Activated naive CD8-positive, alpha-beta T cell treated with anti-CD3 and anti-CD28 coated beads, Interleukin-2, amount 10 ng/mL, durations not matched to agents 7 days and 5 days (primary cell): ENCODE measurements at regions not wholly inside any gene's neighbourhood (a gene's known extent, or its start where the extent isn't known, plus 50 kb on each side); places are given as distances from the start of the nearest gene placed in this dataset.

Source experiments
- ATAC-seq: fragments of 150-1000 bp; cut with Tn5 transposase; one replicate; pipeline ENCODE4 v1.10.0; 2021; ENCODE audit warnings: low read depth, moderate library complexity
- POLR2A ChIA-PET: fragments of 350-600 bp; sonication (Branson Sonifier 250); formaldehyde crosslinking; loops from one replicate; lab custom pipeline; 2021; ENCODE audit warnings: antibody characterized with exemption; lab: Charles Lee
- DNase-seq: peaks from one replicate; pipeline ENCODE4 v3.0.0; 2021
- H3K27ac Mint-ChIP-seq: one replicate; pipeline ENCODE4 v1.8.0; 2022; ENCODE audit warnings: mild to moderate bottlenecking, mixed read lengths
- H3K27me3 Mint-ChIP-seq: one replicate; pipeline ENCODE4 v1.8.0; 2022; ENCODE audit warnings: mild to moderate bottlenecking, moderate library complexity, mixed read lengths
- H3K36me3 Mint-ChIP-seq: one replicate; pipeline ENCODE4 v1.8.0; 2021; ENCODE audit warnings: mild to moderate bottlenecking, mixed read lengths
- H3K4me1 Mint-ChIP-seq: one replicate; pipeline ENCODE4 v1.8.0; 2021; ENCODE audit warnings: mixed read lengths
- H3K4me3 Mint-ChIP-seq: one replicate; pipeline ENCODE4 v1.8.0; 2022; ENCODE audit warnings: mild to moderate bottlenecking, moderate library complexity, mixed read lengths
- H3K9me3 Mint-ChIP-seq: one replicate; pipeline ENCODE4 v1.8.0; 2021; ENCODE audit warnings: mixed read lengths

DNA sequence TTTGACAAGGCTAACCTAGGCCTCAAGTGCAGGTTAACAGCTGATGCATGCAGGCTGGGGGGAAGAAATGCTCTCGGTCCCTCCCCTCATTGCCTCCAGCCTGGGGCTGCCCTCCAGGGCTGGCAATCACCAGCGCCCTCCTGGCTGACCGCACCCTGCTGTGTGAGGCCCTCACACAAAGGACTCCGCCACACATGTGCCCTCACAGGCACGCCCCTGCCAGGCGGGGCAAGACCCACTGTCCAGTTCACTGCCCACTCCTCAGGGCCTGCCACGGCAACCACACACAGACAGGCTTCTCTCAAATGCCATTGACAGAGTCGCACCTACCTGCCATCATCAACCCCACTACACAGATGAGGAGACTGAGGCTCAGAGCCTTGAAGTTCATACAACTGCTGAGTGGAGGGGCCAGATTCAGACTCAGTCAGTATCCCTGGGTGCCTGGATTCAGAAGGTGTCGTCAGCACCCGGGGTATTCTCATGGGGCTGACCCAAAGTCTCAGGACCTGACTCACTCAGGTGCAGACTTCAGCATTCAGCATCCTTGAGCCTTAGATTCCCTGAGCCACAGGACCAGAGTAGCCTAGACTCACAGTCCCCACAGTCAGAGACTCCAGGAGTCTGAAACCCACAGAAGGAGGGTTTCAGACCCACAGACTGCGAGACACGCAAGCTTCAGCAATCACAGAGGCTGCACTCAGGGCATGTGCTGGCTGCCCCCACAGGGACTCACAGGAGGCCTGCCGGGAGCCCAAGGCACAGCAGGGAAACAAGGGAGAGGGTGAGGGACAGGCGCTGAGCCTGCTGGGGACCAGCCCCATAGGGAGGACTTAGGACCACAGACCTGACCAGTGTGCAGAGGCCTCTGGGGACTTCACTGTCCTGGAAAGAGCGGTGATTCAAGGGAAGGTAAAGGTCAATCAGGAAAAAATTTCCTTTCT is 458.0 kb downstream of the MATN1 start:
- no peak overlapping the region for H3K27ac Mint-ChIP-seq
- POLR2A ChIA-PET = no interaction called here
- ATAC-seq (no peak), DNase-seq (no peak)
- H3K9me3 Mint-ChIP-seq = peaks cover 4% of the 10 kb centered on the region
- no peaks in the 10 kb centered on the region for H3K36me3 Mint-ChIP-seq
- H3K4me1 Mint-ChIP-seq = no peaks in the 10 kb centered on the region
- H3K4me3 Mint-ChIP-seq = no peak overlapping the region
- H3K27me3 Mint-ChIP-seq = peaks cover 4% of the 10 kb centered on the region

DNA sequence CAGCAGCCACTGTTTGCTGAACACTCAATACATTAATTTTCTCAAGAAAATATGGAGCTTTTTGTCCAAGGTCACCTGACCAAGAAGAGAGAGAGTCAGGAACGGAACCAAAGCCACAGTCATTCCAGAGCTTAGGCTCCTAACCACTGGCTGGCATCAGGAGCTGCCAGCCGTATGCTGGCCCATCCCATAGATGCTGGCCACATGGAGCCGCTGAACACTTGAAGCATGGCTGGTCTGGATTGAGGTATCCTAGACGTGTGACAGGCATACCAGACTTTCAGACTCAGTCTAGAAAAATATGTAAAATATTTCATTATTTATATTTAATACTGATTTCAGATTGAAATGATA is 458.7 kb downstream of the MATN1 start:
- Mint-ChIP-seq H3K27me3 (peaks cover 2% of the 10 kb centered on the region), H3K4me1 (no peaks in the 10 kb centered on the region), H3K9me3 (peaks cover 4% of the 10 kb centered on the region), H3K27ac (no peak overlapping the region), H3K36me3 (no peaks in the 10 kb centered on the region), H3K4me3 (no peak overlapping the region)
- ATAC-seq (no peak), DNase-seq (no peak)
- POLR2A ChIA-PET = no interaction called here

DNA sequence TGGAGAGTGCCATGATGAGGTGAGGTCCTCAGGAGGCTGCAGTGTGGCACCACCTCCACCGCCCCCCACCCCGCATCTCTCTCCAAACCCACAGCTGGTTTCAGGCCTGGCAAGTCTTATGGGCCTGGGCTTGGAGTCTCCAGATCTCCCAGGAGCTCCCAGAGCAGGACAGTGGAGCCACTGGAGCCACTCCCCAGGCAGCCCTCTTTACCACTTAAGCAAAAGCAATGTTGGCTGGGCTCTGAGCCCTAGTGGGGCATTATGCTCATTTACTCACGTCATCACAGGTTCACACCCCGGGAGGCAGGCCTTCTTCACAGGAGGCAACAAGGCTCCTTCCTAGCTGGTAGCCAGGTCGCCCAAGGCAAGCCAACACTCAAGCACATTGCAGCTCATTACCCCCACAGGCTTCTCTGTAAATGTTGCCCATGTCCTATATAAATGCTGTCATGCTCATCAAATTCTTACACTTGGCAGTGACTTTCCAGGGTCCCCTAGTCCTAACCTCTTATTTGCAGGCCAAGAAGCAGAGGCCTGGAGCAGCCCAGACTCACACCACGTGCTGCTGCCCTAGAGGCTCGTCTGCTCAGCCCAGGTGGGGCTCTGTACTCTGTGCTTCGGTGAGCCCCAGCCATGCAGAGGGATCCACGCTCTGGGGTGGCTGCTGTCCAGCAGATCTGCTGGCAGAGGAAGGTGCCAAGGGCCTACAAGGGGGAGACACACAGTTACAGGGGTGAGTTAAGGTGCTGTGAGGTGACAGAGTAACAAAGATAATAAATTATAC is 459.3 kb downstream of the MATN1 start:
- peaks cover 2% of the 10 kb centered on the region for H3K27me3 Mint-ChIP-seq
- no peak overlapping the region for H3K4me3 Mint-ChIP-seq
- POLR2A ChIA-PET = no interaction called here
- DNase-seq (no peak), ATAC-seq (no peak)
- H3K36me3 Mint-ChIP-seq = no peaks in the 10 kb centered on the region
- no peak overlapping the region for H3K27ac Mint-ChIP-seq
- H3K4me1 Mint-ChIP-seq = no peaks in the 10 kb centered on the region
- peaks cover 4% of the 10 kb centered on the region for H3K9me3 Mint-ChIP-seq

DNA sequence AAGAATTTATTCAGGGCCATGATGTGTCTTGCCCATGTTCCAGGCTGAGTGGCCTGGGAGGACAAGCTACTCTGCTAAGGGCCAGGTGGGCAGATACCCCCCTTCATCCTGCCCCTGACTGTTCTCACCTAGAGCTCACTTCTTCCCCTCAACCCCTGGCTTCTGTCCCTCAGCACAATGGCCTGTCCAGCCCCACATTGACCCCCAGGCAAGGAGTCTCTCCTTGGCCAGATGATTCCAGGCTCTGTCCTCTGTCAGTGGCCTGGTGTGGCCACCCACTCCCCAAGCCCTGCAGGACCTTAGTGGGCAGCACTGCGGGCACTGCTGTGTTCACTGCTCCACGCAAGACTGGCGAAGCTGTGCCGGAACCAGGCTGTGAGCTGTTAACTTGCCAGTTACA is 460.0 kb downstream of the MATN1 start:
- POLR2A ChIA-PET = no interaction called here
- H3K36me3 Mint-ChIP-seq = no peaks in the 10 kb centered on the region
- peaks cover 2% of the 10 kb centered on the region for H3K27me3 Mint-ChIP-seq
- H3K4me1 Mint-ChIP-seq = no peaks in the 10 kb centered on the region
- no peak overlapping the region for H3K27ac Mint-ChIP-seq
- peaks cover 4% of the 10 kb centered on the region for H3K9me3 Mint-ChIP-seq
- ATAC-seq (no peak), DNase-seq (no peak)
- H3K4me3 Mint-ChIP-seq = no peak overlapping the region

DNA sequence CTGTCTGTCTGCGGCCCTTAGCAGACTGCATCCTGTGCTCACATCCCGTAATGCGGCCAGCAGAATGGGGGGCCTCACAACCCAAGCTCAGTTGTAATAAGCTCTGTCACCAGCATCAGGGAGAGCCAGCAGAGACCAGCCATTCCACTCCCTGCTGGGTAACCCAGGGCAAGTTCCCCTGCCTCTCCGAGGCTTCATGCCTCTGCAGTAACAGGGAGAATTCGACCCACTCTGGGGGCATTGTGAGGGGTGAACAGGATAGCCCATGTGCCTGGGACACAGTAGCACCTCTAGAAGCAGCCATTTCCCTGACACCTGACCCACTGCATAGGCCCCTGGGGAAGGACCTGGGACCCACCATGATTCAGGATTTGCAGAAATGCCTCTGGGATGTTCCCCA is 461.2 kb downstream of the MATN1 start:
- ATAC-seq (no peak), DNase-seq (no peak)
- Mint-ChIP-seq H3K27ac (no peak overlapping the region), H3K4me3 (no peak overlapping the region), H3K36me3 (no peaks in the 10 kb centered on the region), H3K27me3 (peaks cover 2% of the 10 kb centered on the region), H3K4me1 (no peaks in the 10 kb centered on the region), H3K9me3 (peaks cover 4% of the 10 kb centered on the region)
- POLR2A ChIA-PET = no interaction called here

DNA sequence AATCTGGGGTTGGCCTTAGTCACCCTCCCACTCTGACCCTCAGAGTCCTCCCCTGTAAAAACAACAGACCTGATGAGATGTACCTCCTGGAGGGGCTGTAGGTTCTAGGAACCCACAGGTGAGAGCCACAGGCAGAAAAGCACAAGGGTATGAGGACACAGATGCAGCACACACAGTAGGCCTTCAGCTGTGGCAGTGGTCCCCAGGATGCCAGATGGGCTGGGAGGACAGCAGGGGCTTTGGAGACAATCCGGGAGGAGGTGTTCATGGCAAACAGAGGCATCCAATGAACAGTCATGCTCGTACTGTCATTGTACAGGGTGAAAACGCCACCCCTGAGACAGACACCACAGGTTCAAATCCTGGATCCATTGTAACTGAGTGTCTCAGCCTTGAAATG is 463.1 kb downstream of the MATN1 start:
- H3K9me3 Mint-ChIP-seq = peaks cover 4% of the 10 kb centered on the region
- DNase-seq (no peak), ATAC-seq (no peak)
- no peak overlapping the region for H3K4me3 Mint-ChIP-seq
- no peaks in the 10 kb centered on the region for H3K36me3 Mint-ChIP-seq
- peaks cover 2% of the 10 kb centered on the region for H3K27me3 Mint-ChIP-seq
- no peaks in the 10 kb centered on the region for H3K4me1 Mint-ChIP-seq
- POLR2A ChIA-PET = no interaction called here
- H3K27ac Mint-ChIP-seq = no peak overlapping the region

DNA sequence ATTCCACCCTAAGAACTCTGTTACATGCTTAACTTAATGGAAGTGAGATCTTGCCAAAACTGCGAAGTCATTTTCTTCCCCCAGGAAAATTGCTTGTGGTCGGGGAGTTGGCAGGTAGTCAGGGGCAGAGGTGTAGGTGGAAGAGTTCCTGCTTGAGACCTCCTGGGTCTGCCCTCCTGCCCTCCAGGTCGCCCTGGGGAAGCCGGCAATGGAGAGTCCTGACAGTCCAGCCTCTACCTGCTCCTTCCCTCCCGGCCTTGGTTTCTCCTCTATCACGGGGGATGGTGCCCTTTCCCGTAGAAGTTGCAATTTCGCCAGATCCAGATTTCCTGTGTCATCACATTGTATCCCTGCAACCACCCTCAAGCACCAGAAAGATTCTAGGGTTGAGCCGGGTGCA is 463.8 kb downstream of the MATN1 start:
- ATAC-seq = no peak
- POLR2A ChIA-PET = no interaction called here
- no peaks in the 10 kb centered on the region for H3K4me1 Mint-ChIP-seq

DNA sequence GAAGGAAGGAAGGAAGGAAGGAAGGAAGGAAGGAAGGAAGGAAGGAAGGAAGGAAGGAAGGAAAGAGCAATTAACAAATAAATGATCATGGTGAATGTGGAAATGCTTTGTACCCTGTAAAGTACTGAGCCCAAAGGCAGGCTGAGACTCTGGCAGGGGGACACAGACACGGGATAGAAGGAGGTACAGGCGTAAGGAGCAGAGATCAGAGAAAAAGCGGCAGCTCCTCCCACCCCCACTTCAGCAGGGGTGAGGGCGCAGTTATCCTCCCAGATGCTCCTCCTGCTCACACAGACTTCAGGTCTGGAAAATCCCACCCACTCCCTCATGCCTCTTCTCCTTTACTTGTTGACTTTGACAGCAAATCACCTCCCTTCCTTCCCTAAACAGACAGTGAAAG is 464.5 kb downstream of the MATN1 start:
- Mint-ChIP-seq H3K36me3 (no peaks in the 10 kb centered on the region), H3K9me3 (peaks cover 4% of the 10 kb centered on the region), H3K4me3 (no peak overlapping the region), H3K4me1 (no peaks in the 10 kb centered on the region), H3K27ac (no peak overlapping the region), H3K27me3 (peaks cover under 1% of the 10 kb centered on the region)
- DNase-seq (no peak), ATAC-seq (no peak)
- POLR2A ChIA-PET = no interaction called here

More for the DNA sequence above, 463.8 kb downstream of the MATN1 start:
- H3K4me3 Mint-ChIP-seq = no peak overlapping the region
- peaks cover 2% of the 10 kb centered on the region for H3K27me3 Mint-ChIP-seq
- no peaks in the 10 kb centered on the region for H3K36me3 Mint-ChIP-seq
- peaks cover 4% of the 10 kb centered on the region for H3K9me3 Mint-ChIP-seq
- H3K27ac Mint-ChIP-seq = no peak overlapping the region
- no peak for DNase-seq

DNA sequence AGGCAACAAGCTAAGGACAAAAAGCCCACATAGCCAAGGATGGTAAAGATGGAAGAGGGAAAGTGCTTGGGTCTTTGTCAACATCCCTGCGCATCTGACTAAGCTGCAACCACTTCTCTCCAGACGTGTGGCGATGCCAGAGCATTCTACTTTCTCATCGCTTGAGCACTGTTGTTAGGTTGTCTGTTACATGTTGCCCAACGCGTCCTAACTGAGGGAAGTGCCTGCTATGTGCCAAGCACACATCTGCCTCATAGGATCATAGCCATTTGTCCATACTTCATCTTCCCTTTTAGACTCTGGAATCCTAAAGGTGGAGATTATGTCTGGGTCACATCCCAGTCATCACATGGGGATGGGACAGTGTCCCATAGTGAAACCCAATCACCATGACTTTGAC is 464.9 kb downstream of the MATN1 start:
- POLR2A ChIA-PET = no interaction called here
- Mint-ChIP-seq H3K4me1 (no peaks in the 10 kb centered on the region), H3K9me3 (peaks cover 4% of the 10 kb centered on the region), H3K36me3 (no peaks in the 10 kb centered on the region), H3K27ac (no peak overlapping the region), H3K27me3 (peaks cover 3% of the 10 kb centered on the region), H3K4me3 (no peak overlapping the region)
- DNase-seq (no peak), ATAC-seq (no peak)

DNA sequence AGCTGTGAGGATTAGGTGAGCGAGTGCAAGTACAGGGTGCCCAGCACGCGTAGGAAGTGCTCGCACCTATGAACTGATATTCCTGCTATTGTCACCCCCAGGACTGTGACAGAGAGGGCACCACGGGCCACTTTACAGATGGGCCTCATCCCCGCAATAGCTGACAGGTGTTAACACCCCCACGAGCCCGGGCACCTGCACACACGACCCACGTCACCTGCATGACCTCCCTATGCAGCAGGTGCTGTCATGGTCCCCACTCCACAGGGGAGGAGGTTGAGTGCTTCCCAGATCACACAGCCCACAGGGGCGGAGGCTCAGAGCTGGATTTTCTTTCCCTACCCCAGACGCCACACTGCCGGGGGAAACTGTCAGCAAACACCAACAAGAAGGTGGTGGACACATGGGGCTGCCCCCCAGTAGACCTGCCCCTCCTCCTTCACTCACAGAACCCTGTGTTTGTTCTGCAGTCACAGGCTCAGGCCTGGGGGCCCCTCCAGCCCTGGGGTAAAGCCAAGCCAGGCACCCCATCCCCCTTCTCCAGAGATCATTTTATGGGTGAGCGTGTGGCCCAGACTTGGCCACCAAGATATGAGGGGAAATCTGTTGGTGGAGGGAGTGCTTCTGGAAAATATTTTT is 465.5 kb downstream of the MATN1 start:
- no peak overlapping the region for H3K4me3 Mint-ChIP-seq
- H3K27ac Mint-ChIP-seq = no peak overlapping the region
- H3K36me3 Mint-ChIP-seq = no peaks in the 10 kb centered on the region
- H3K9me3 Mint-ChIP-seq = peaks cover 4% of the 10 kb centered on the region
- H3K4me1 Mint-ChIP-seq = no peaks in the 10 kb centered on the region
- ATAC-seq (no peak), DNase-seq (no peak)
- H3K27me3 Mint-ChIP-seq = peaks cover 3% of the 10 kb centered on the region
- POLR2A ChIA-PET = no interaction called here

DNA sequence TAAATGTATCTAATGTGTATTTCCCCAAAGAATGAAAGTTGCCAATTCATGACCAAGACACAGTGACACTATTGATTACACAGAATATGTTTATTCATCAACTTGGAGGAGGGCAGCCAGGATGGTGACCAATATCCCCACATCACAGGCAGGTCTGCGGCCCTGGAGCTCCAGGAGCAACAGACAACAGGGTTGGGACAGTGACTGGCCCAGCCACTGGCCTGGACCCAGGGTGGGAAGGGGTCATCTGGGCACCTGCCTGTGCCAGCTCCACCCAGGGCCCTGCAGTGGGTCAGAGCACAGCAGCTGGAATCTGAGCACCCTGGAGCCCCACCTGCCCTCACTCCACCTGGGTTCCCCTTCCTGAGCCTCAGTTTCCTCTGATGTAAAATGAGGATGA is 466.1 kb downstream of the MATN1 start:
- POLR2A ChIA-PET = no interaction called here
- DNase-seq = no peak

DNA sequence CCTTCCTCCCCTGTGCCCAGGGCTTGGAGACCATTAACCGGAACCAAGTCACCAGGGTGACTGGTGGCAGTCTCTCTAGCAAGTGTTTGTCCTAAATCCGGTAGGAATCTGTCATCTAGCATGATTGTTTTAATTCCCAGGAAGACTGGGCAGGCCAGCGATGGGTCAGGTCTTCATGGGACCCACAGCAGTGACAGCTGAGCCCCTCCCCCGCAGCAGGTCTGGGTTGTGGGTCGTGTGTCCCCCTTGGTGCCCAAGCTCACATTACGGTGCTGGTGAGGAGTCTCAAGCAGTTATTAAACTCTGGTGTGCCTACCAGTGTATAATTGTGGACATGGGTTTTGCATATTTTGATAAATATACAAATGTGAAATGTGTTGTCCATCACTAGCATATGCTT is 466.5 kb downstream of the MATN1 start:
- Mint-ChIP-seq H3K27me3 (peaks cover 3% of the 10 kb centered on the region), H3K4me1 (no peaks in the 10 kb centered on the region), H3K4me3 (no peak overlapping the region), H3K36me3 (no peaks in the 10 kb centered on the region), H3K27ac (no peak overlapping the region), H3K9me3 (peaks cover 4% of the 10 kb centered on the region)
- no peak for ATAC-seq
- no peak for DNase-seq
- POLR2A ChIA-PET = no interaction called here

More for the DNA sequence above, 466.1 kb downstream of the MATN1 start:
- ATAC-seq = no peak
- Mint-ChIP-seq H3K27ac (no peak overlapping the region), H3K4me1 (no peaks in the 10 kb centered on the region), H3K27me3 (peaks cover 3% of the 10 kb centered on the region), H3K9me3 (peaks cover 4% of the 10 kb centered on the region), H3K36me3 (no peaks in the 10 kb centered on the region), H3K4me3 (no peak overlapping the region)

DNA sequence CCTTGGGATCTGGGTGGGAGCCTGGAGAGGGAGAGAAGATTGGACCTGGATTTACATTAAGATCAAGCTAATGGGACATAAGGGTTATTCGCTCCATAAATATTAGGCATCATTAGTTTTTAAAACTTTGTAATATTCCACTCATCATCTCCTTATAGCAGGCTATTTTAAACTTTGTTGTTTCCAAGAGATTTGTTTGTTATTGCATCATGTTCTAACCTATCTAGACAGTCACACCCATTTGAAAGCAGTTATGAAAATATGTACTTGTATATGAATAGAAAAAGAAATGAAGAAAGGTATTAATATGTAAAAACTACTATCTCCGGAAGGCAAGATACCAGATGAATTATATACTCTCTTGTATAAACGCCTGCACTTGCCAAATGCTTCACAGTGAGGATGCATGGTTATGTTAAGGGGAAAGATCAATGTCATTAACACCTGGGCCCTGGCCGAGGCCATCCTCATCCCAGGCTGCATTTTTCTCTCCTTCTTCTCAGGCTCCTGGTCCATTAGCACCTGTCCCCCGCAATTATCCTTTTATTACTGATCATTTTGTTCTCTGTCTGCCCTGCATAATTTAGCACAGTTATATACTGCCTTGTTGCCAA is 468.2 kb downstream of the MATN1 start:
- Mint-ChIP-seq H3K4me3 (no peak overlapping the region), H3K27ac (no peak overlapping the region), H3K4me1 (no peaks in the 10 kb centered on the region), H3K9me3 (no peaks in the 10 kb centered on the region), H3K36me3 (no peaks in the 10 kb centered on the region), H3K27me3 (peaks cover 3% of the 10 kb centered on the region)
- ATAC-seq (no peak), DNase-seq (no peak)
- POLR2A ChIA-PET = no interaction called here
